HG03103 (cell line): ENCODE measurements at regions not wholly inside any gene's neighbourhood (a gene's known extent, or its start where the extent isn't known, plus 50 kb on each side); places are given as distances from the start of the nearest gene placed in this dataset.
"Not testable (repeated sequence)": the region's sequence is repeated elsewhere in the genome, so short reads cannot be mapped to it uniquely, and the experiment has no call there.

Source experiments
- ATAC-seq: cut with Tn5 transposase; IDR thresholded peaks from one replicate; pipeline ENCODE4 v1.9.1; 2021; ENCODE audit warnings: low read depth; ENCODE audit not compliant: unreplicated experiment

GRCh38 chr20:47907031-47907675 lies 121.9 kb upstream of the SULF2 start:
- no peak for ATAC-seq

GRCh38 chr20:47906348-47906660 lies 121.0 kb upstream of the SULF2 start:
- ATAC-seq = no peak

- no peak for ATAC-seq
Observed at GRCh38 chr20:47905628-47906347, 120.5 kb upstream of the SULF2 start.

GRCh38 chr20:47903009-47903408 lies 117.7 kb upstream of the SULF2 start:
- ATAC-seq = not testable (repeated sequence)

GRCh38 chr20:47899313-47899712 lies 114.0 kb upstream of the SULF2 start:
- ATAC-seq = not testable (repeated sequence)

- no peak for ATAC-seq
Observed at GRCh38 chr20:47897461-47897860, 112.2 kb upstream of the SULF2 start.

GRCh38 chr20:47892681-47893080 lies 107.4 kb upstream of the SULF2 start:
- not testable (repeated sequence) for ATAC-seq

GRCh38 chr20:47890708-47891107 lies 105.4 kb upstream of the SULF2 start:
- not testable (repeated sequence) for ATAC-seq

GRCh38 chr20:47889751-47890150 lies 104.5 kb upstream of the SULF2 start:
- ATAC-seq = not testable (repeated sequence)

GRCh38 chr20:47888351-47888750 lies 103.1 kb upstream of the SULF2 start:
- no peak for ATAC-seq

GRCh38 chr20:47887477-47888080 lies 102.3 kb upstream of the SULF2 start:
- no peak for ATAC-seq

- no peak for ATAC-seq
Observed at GRCh38 chr20:47887064-47887463, 101.8 kb upstream of the SULF2 start.

- ATAC-seq = no peak
Observed at GRCh38 chr20:47886454-47887041, 101.3 kb upstream of the SULF2 start.

- no peak for ATAC-seq
Observed at GRCh38 chr20:47885909-47886453, 100.7 kb upstream of the SULF2 start.

- not testable (repeated sequence) for ATAC-seq
Observed at GRCh38 chr20:47883940-47884339, 98.7 kb upstream of the SULF2 start.

GRCh38 chr20:47883186-47883585 lies 97.9 kb upstream of the SULF2 start:
- no peak for ATAC-seq

- ATAC-seq = no peak
Observed at GRCh38 chr20:47879771-47880170, 94.5 kb upstream of the SULF2 start.

GRCh38 chr20:47878601-47879027 lies 93.3 kb upstream of the SULF2 start:
- ATAC-seq = no peak

GRCh38 chr20:47876311-47877088 lies 91.2 kb upstream of the SULF2 start:
- ATAC-seq = no peak

GRCh38 chr20:47875297-47876025 lies 90.2 kb upstream of the SULF2 start:
- ATAC-seq = no peak
